HepG2 (cell line): ENCODE measurements at regions not wholly inside any gene's neighbourhood (a gene's known extent, or its start where the extent isn't known, plus 50 kb on each side); places are given as distances from the start of the nearest gene placed in this dataset.

Source experiments
- ATAC-seq: fragments of 200-7000 bp; cut with Tn5 transposase; 3 replicates; pipeline ENCODE4 v1.9.1; 2020; ENCODE audit warnings: mild to moderate bottlenecking, moderate library complexity
- BruUV-seq: library from RNA; stranded (reverse); fragments of 400-500 nt; replicated peaks from 2 replicates; lab custom pipeline; 2021; lab: Mats Ljungman, UMichigan
- CTCF ChIA-PET: fragments of 300-600 bp; formaldehyde crosslinking; extraction: SDS; loops from one replicate; lab custom pipeline; 2021; ENCODE audit warnings: low total read pairs, inconsistent platforms, low intra/inter-chr PET ratio; lab: Yijun Ruan, JAX
- POLR2A ChIA-PET: fragments of 350-600 bp; sonication (Branson Sonifier 250); formaldehyde crosslinking; loops from one replicate; lab custom pipeline; 2020; ENCODE audit warnings: antibody characterized with exemption, inconsistent platforms; lab: Yijun Ruan, JAX
- DNase-seq: peaks from one replicate; pipeline ENCODE4 v3.0.0-alpha.2; 2015; ENCODE audit warnings: low spot score
- FAIRE-seq: peaks from 3 replicates; lab custom pipeline; 2011; peaks lifted over from hg19 to GRCh38; lab: Jason Lieb, UNC
- H2AFZ ChIP-seq: one replicate; pipeline ENCODE4 v1.6.1; 2011; ENCODE audit warnings: low read length, inconsistent platforms
- H3K27ac ChIP-seq: fragments of 300-600 bp; 3 replicates; pipeline ENCODE4 v1.8.0; 2011; ENCODE audit warnings: mixed run types, mild to moderate bottlenecking, mixed read lengths, low read length, inconsistent platforms; ENCODE audit not compliant: insufficient read depth; ENCODE audit errors: extremely low read length
- H3K27me3 ChIP-seq, 2 experiments: fragments of 200-600 bp in 1 of 2; 2 replicates in 1 of 2; 3 replicates in 1 of 2; pipeline versions ENCODE4 v1.6.0 to v1.8.0; 2011; ENCODE audit warnings: low read length in 2 of 2, mild to moderate bottlenecking in 2 of 2, moderate library complexity in 2 of 2, inconsistent platforms in 1 of 2; ENCODE audit not compliant: insufficient read depth in 2 of 2, control insufficient read depth in 1 of 2
- H3K36me3 ChIP-seq, 2 experiments: fragments of 200-600 bp in 1 of 2; replicated peaks in 1 of 2; 2 replicates in 1 of 2; 3 replicates in 1 of 2; pipeline versions ENCODE4 v1.5.1 to v1.8.0; 2011; ENCODE audit warnings: low read length in 2 of 2, inconsistent platforms in 1 of 2; ENCODE audit not compliant: insufficient read depth in 2 of 2, control insufficient read depth in 1 of 2
- H3K4me1 ChIP-seq: 2 replicates; pipeline ENCODE4 v1.5.1; 2012; ENCODE audit warnings: low read length, inconsistent platforms; ENCODE audit not compliant: insufficient read depth
- H3K4me2 ChIP-seq: 2 replicates; pipeline ENCODE4 v1.6.0; 2011; ENCODE audit warnings: low read depth, low read length, inconsistent platforms
- H3K4me3 ChIP-seq, 3 experiments: fragments of 200-600 bp in 1 of 3; sonication (generic), shearing (Covaris generic) in 1 of 3; replicated peaks in 1 of 3; 2 replicates each; pipeline ENCODE4 v1.5.1; 2011 to 2016; ENCODE audit warnings: low read length in 3 of 3, inconsistent platforms in 2 of 3, low read depth in 2 of 3, mild to moderate bottlenecking in 2 of 3, control low read depth in 1 of 3, mixed read lengths in 1 of 3; ENCODE audit not compliant: insufficient read depth in 1 of 3
- H3K79me2 ChIP-seq: one replicate; pipeline ENCODE4 v1.6.1; 2011; ENCODE audit warnings: low read length, inconsistent platforms; ENCODE audit not compliant: insufficient read depth
- H3K9ac ChIP-seq: 2 replicates; pipeline ENCODE4 v1.6.0; 2011; ENCODE audit warnings: mild to moderate bottlenecking, low read depth, low read length, inconsistent platforms; ENCODE audit not compliant: insufficient read depth
- H3K9me3 ChIP-seq: 2 replicates; pipeline ENCODE4 v1.5.1; 2012; ENCODE audit warnings: mild to moderate bottlenecking, low read length
- H4K20me1 ChIP-seq: 2 replicates; pipeline ENCODE4 v1.6.0; 2011; ENCODE audit warnings: inconsistent platforms, mild to moderate bottlenecking, low read length, moderate library complexity; ENCODE audit not compliant: insufficient read depth
- ATAD3A ChIP-seq: sonication (generic); formaldehyde crosslinking; IDR thresholded peaks from 2 replicates; pipeline ENCODE4 v1.4.0; 2020; ENCODE audit warnings: missing genetic modification reagents
- NR2F6 ChIP-seq, 2 experiments: IDR thresholded peaks; 2 replicates each; pipeline ENCODE4 v1.6.1; 2016; ENCODE audit warnings: antibody characterized with exemption in 1 of 2, mild to moderate bottlenecking in 1 of 2
- PAX8 ChIP-seq: sonication (generic); formaldehyde crosslinking; IDR thresholded peaks from 2 replicates; pipeline ENCODE4 v1.8.0; 2022; ENCODE audit warnings: mild to moderate bottlenecking, missing genetic modification reagents, borderline replicate concordance
- PREB ChIP-seq: sonication (generic); formaldehyde crosslinking; IDR thresholded peaks from 2 replicates; pipeline ENCODE4 v1.4.0; 2020; ENCODE audit warnings: missing genetic modification reagents
- RXRB ChIP-seq: IDR thresholded peaks from 2 replicates; pipeline ENCODE4 v1.6.1; 2016; ENCODE audit warnings: borderline replicate concordance, missing genetic modification reagents, missing compliant biosample characterization
- TCF12 ChIP-seq, 2 experiments: fragments of 450-650 bp in 1 of 2; sonication (generic) in 1 of 2; formaldehyde crosslinking in 1 of 2; IDR thresholded peaks; 2 replicates each; pipeline versions ENCODE4 v1.6.1 to v1.8.0; 2017 to 2022; ENCODE audit warnings: antibody characterized with exemption in 1 of 2, mild to moderate bottlenecking in 1 of 2, missing genetic modification reagents in 1 of 2, moderate library complexity in 1 of 2
- ZNF333 ChIP-seq: sonication (generic); formaldehyde crosslinking; IDR thresholded peaks from 2 replicates; pipeline ENCODE4 v1.4.0; 2020; ENCODE audit warnings: mild to moderate bottlenecking, missing genetic modification reagents, borderline replicate concordance
- ZNF34 ChIP-seq: sonication (generic); formaldehyde crosslinking; IDR thresholded peaks from 2 replicates; pipeline ENCODE4 v1.4.0; 2020; ENCODE audit warnings: mild to moderate bottlenecking, missing genetic modification reagents, borderline replicate concordance
- ZNF607 ChIP-seq: sonication (generic); formaldehyde crosslinking; IDR thresholded peaks from 2 replicates; pipeline ENCODE4 v1.5.1; 2020; ENCODE audit warnings: missing genetic modification reagents, mild to moderate bottlenecking, borderline replicate concordance
- ZNF646 ChIP-seq: sonication (generic); formaldehyde crosslinking; IDR thresholded peaks from 2 replicates; pipeline ENCODE4 v1.9.0; 2021; ENCODE audit warnings: mild to moderate bottlenecking, missing genetic modification reagents
- WGBS: methylation state at CpG from one replicate; pipeline ENCODE4 v1.1.6; 2017; ENCODE audit warnings: low lambda C conversion rate; 5-methylcytosine and 5-hydroxymethylcytosine counted together
- in situ Hi-C: cut with HindIII; loops from 2 replicates; pipeline ENCODE4 v1.10.0; 2017; ENCODE audit warnings: low pct_unique_long_range_greater_than_20kb; ENCODE audit not compliant: extremely low pct_ligation_motif_present
- intact Hi-C: fragments of 100-400 bp; cut with micrococcal nuclease; formaldehyde crosslinking; loops from one replicate; pipeline ENCODE4 v1.10.0; 2022; ENCODE audit not compliant: unreplicated experiment

GRCh38 chr6:85066266-85066665 lies 301.9 kb upstream of the TBX18 start:
- DNase-seq: no peak
- H2AFZ ChIP-seq: no peak overlapping the region
- intact Hi-C loops (no loop called here), in situ Hi-C loops (no loop called here)
- ATAC-seq: no peak
- H3K36me3 ChIP-seq: no peaks in the 10 kb centered on the region
- no peak overlapping the region for H3K4me3 ChIP-seq
- no peaks in the 10 kb centered on the region for H4K20me1 ChIP-seq
- no peaks in the 10 kb centered on the region for H3K27me3 ChIP-seq
- TF ChIP-seq ATAD3A (CRISPR knock-in tag): no peak
- TF ChIP-seq TCF12 (IDR thresholded peaks at IDR 0.05): no peak
- no peak for TF ChIP-seq TCF12 (CRISPR knock-in tag; IDR thresholded peaks at IDR 0.05)
- no peak for TF ChIP-seq RXRB (CRISPR knock-in tag)
- TF ChIP-seq ZNF646 (CRISPR knock-in tag): no peak
- no peak for TF ChIP-seq PREB (CRISPR knock-in tag)
- no peak for TF ChIP-seq ZNF34 (CRISPR knock-in tag)
- no peak for TF ChIP-seq NR2F6 (IDR thresholded peaks at IDR 0.05)
- no peak for TF ChIP-seq NR2F6 (CRISPR knock-in tag; IDR thresholded peaks at IDR 0.05)
- no peak for TF ChIP-seq ZNF333
- TF ChIP-seq ZNF607 (CRISPR knock-in tag): no peak
- no peak for TF ChIP-seq PAX8
- TF ChIP-seq, all 625 proteins: peak for 0
- Histone ChIP-seq H3K4me2 (no peak overlapping the region), H3K9ac (no peak overlapping the region), H3K27ac (no peak overlapping the region), H3K4me1 (peaks cover 16% of the 10 kb centered on the region), H3K9me3 (no peaks in the 10 kb centered on the region), H3K79me2 (no peaks in the 10 kb centered on the region)
- 17% methylated on average over 5 of the region's 5 CpGs for WGBS
- POLR2A ChIA-PET: no interaction called here
- CTCF ChIA-PET: no interaction called here
- no peak for FAIRE-seq
- BruUV-seq: no TSS peak
